HepG2 (cell line): ENCODE measurements at regions not wholly inside any gene's neighbourhood (a gene's known extent, or its start where the extent isn't known, plus 50 kb on each side); places are given as distances from the start of the nearest gene placed in this dataset.

ENCODE experiments used
- ATAC-seq: fragments of 200-7000 bp; cut with Tn5 transposase; 3 replicates; pipeline ENCODE4 v1.9.1; 2020; ENCODE audit warnings: mild to moderate bottlenecking, moderate library complexity
- BruUV-seq: library from RNA; stranded (reverse); fragments of 400-500 nt; replicated peaks from 2 replicates; lab custom pipeline; 2021; lab: Mats Ljungman, UMichigan
- CTCF ChIA-PET: fragments of 300-600 bp; formaldehyde crosslinking; extraction: SDS; loops from one replicate; lab custom pipeline; 2021; ENCODE audit warnings: low total read pairs, inconsistent platforms, low intra/inter-chr PET ratio; lab: Yijun Ruan, JAX
- POLR2A ChIA-PET: fragments of 350-600 bp; sonication (Branson Sonifier 250); formaldehyde crosslinking; loops from one replicate; lab custom pipeline; 2020; ENCODE audit warnings: antibody characterized with exemption, inconsistent platforms; lab: Yijun Ruan, JAX
- DNase-seq: peaks from one replicate; pipeline ENCODE4 v3.0.0-alpha.2; 2015; ENCODE audit warnings: low spot score
- FAIRE-seq: peaks from 3 replicates; lab custom pipeline; 2011; peaks lifted over from hg19 to GRCh38; lab: Jason Lieb, UNC
- H2AFZ ChIP-seq: one replicate; pipeline ENCODE4 v1.6.1; 2011; ENCODE audit warnings: low read length, inconsistent platforms
- H3K27ac ChIP-seq: fragments of 300-600 bp; 3 replicates; pipeline ENCODE4 v1.8.0; 2011; ENCODE audit warnings: mixed run types, mild to moderate bottlenecking, mixed read lengths, low read length, inconsistent platforms; ENCODE audit not compliant: insufficient read depth; ENCODE audit errors: extremely low read length
- H3K27me3 ChIP-seq, 2 experiments: fragments of 200-600 bp in 1 of 2; 2 replicates in 1 of 2; 3 replicates in 1 of 2; pipeline versions ENCODE4 v1.6.0 to v1.8.0; 2011; ENCODE audit warnings: low read length in 2 of 2, mild to moderate bottlenecking in 2 of 2, moderate library complexity in 2 of 2, inconsistent platforms in 1 of 2; ENCODE audit not compliant: insufficient read depth in 2 of 2, control insufficient read depth in 1 of 2
- H3K36me3 ChIP-seq, 2 experiments: fragments of 200-600 bp in 1 of 2; replicated peaks in 1 of 2; 2 replicates in 1 of 2; 3 replicates in 1 of 2; pipeline versions ENCODE4 v1.5.1 to v1.8.0; 2011; ENCODE audit warnings: low read length in 2 of 2, inconsistent platforms in 1 of 2; ENCODE audit not compliant: insufficient read depth in 2 of 2, control insufficient read depth in 1 of 2
- H3K4me1 ChIP-seq: 2 replicates; pipeline ENCODE4 v1.5.1; 2012; ENCODE audit warnings: low read length, inconsistent platforms; ENCODE audit not compliant: insufficient read depth
- H3K4me2 ChIP-seq: 2 replicates; pipeline ENCODE4 v1.6.0; 2011; ENCODE audit warnings: low read depth, low read length, inconsistent platforms
- H3K4me3 ChIP-seq, 3 experiments: fragments of 200-600 bp in 1 of 3; sonication (generic), shearing (Covaris generic) in 1 of 3; replicated peaks in 1 of 3; 2 replicates each; pipeline ENCODE4 v1.5.1; 2011 to 2016; ENCODE audit warnings: low read length in 3 of 3, inconsistent platforms in 2 of 3, low read depth in 2 of 3, mild to moderate bottlenecking in 2 of 3, control low read depth in 1 of 3, mixed read lengths in 1 of 3; ENCODE audit not compliant: insufficient read depth in 1 of 3
- H3K79me2 ChIP-seq: one replicate; pipeline ENCODE4 v1.6.1; 2011; ENCODE audit warnings: low read length, inconsistent platforms; ENCODE audit not compliant: insufficient read depth
- H3K9ac ChIP-seq: 2 replicates; pipeline ENCODE4 v1.6.0; 2011; ENCODE audit warnings: mild to moderate bottlenecking, low read depth, low read length, inconsistent platforms; ENCODE audit not compliant: insufficient read depth
- H3K9me3 ChIP-seq: 2 replicates; pipeline ENCODE4 v1.5.1; 2012; ENCODE audit warnings: mild to moderate bottlenecking, low read length
- H4K20me1 ChIP-seq: 2 replicates; pipeline ENCODE4 v1.6.0; 2011; ENCODE audit warnings: inconsistent platforms, mild to moderate bottlenecking, low read length, moderate library complexity; ENCODE audit not compliant: insufficient read depth
- ELF3 ChIP-seq: IDR thresholded peaks from 2 replicates; pipeline ENCODE4 v1.6.1; 2016; ENCODE audit warnings: missing genetic modification reagents, missing compliant biosample characterization
- HNF1A ChIP-seq, 2 experiments: sonication (generic) in 1 of 2; formaldehyde crosslinking in 1 of 2; IDR thresholded peaks; 2 replicates each; pipeline versions ENCODE4 v1.4.0 to v1.6.1; 2016 to 2020; ENCODE audit warnings: borderline replicate concordance in 1 of 2, low read depth in 1 of 2, mild to moderate bottlenecking in 1 of 2, missing genetic modification reagents in 1 of 2
- SP2 ChIP-seq: sonication (generic); formaldehyde crosslinking; IDR thresholded peaks from 2 replicates; pipeline ENCODE4 v1.5.1; 2020; ENCODE audit warnings: mild to moderate bottlenecking, missing genetic modification reagents
- ZNF773 ChIP-seq: sonication (generic); formaldehyde crosslinking; IDR thresholded peaks from 2 replicates; pipeline ENCODE4 v1.4.0; 2020; ENCODE audit warnings: missing genetic modification reagents, borderline replicate concordance
- ZSCAN30 ChIP-seq: sonication (generic); formaldehyde crosslinking; IDR thresholded peaks from 2 replicates; pipeline ENCODE4 v1.5.0; 2020; ENCODE audit warnings: mild to moderate bottlenecking, missing genetic modification reagents
- WGBS: methylation state at CpG from one replicate; pipeline ENCODE4 v1.1.6; 2017; ENCODE audit warnings: low lambda C conversion rate; 5-methylcytosine and 5-hydroxymethylcytosine counted together
- in situ Hi-C: cut with HindIII; loops from 2 replicates; pipeline ENCODE4 v1.10.0; 2017; ENCODE audit warnings: low pct_unique_long_range_greater_than_20kb; ENCODE audit not compliant: extremely low pct_ligation_motif_present
- intact Hi-C: fragments of 100-400 bp; cut with micrococcal nuclease; formaldehyde crosslinking; loops from one replicate; pipeline ENCODE4 v1.10.0; 2022; ENCODE audit not compliant: unreplicated experiment
- TF ChIP-seq, protein P1 (sequence below): sonication (generic); formaldehyde crosslinking; IDR thresholded peaks from 2 replicates; pipeline ENCODE4 v1.4.0; 2020; ENCODE audit warnings: mild to moderate bottlenecking, missing genetic modification reagents
- TF ChIP-seq, protein P2 (sequence below): IDR thresholded peaks from 2 replicates; pipeline ENCODE4 v1.6.1; 2016; ENCODE audit warnings: missing genetic modification reagents, missing compliant biosample characterization

GRCh38 chr5:74306845-74307244, 333.7 kb downstream of the ENC1 start (continued):
- TF ChIP-seq ZNF773 (CRISPR knock-in tag), result no peak
- TF ChIP-seq HNF1A (IDR thresholded peaks at IDR 0.05; ENCODE audit: low read depth), result no peak
- TF ChIP-seq HNF1A (CRISPR knock-in tag; IDR thresholded peaks at IDR 0.05; ENCODE audit: borderline replicate concordance), result no peak
- TF ChIP-seq, all 625 proteins: peak for 0

GRCh38 chr5:74304536-74304935, 336.0 kb downstream of the ENC1 start:
- no peak overlapping the region for H2AFZ ChIP-seq
- POLR2A ChIA-PET, result no interaction called here
- H3K36me3 ChIP-seq, result no peaks in the 10 kb centered on the region
- no peaks in the 10 kb centered on the region for H3K79me2 ChIP-seq
- no peak overlapping the region for H3K27ac ChIP-seq
- no peaks in the 10 kb centered on the region for H3K4me1 ChIP-seq
- no peak overlapping the region for H3K4me3 ChIP-seq
- intact Hi-C loops (no loop called here), in situ Hi-C loops (no loop called here)
- 0 out of 5 replicates have a peak, but pooled peaks cover 0 to 7% of the 10 kb centered on the region in 2 experiments for H3K27me3 ChIP-seq
- FAIRE-seq (no peak), ATAC-seq (no peak), DNase-seq (no peak)
- CTCF ChIA-PET, result no interaction called here
- no TSS peak for BruUV-seq
- no peaks in the 10 kb centered on the region for H4K20me1 ChIP-seq
- no peaks in the 10 kb centered on the region for H3K9me3 ChIP-seq
- no peak overlapping the region for H3K9ac ChIP-seq
- 20% methylated on average over 1 of the region's 1 CpG for WGBS
- H3K4me2 ChIP-seq, result no peak overlapping the region
- TF ChIP-seq ELF3 (CRISPR knock-in tag) (no peak), SP2 (no peak), ZSCAN30 (CRISPR knock-in tag) (no peak)
- TF ChIP-seq, protein P1, sequence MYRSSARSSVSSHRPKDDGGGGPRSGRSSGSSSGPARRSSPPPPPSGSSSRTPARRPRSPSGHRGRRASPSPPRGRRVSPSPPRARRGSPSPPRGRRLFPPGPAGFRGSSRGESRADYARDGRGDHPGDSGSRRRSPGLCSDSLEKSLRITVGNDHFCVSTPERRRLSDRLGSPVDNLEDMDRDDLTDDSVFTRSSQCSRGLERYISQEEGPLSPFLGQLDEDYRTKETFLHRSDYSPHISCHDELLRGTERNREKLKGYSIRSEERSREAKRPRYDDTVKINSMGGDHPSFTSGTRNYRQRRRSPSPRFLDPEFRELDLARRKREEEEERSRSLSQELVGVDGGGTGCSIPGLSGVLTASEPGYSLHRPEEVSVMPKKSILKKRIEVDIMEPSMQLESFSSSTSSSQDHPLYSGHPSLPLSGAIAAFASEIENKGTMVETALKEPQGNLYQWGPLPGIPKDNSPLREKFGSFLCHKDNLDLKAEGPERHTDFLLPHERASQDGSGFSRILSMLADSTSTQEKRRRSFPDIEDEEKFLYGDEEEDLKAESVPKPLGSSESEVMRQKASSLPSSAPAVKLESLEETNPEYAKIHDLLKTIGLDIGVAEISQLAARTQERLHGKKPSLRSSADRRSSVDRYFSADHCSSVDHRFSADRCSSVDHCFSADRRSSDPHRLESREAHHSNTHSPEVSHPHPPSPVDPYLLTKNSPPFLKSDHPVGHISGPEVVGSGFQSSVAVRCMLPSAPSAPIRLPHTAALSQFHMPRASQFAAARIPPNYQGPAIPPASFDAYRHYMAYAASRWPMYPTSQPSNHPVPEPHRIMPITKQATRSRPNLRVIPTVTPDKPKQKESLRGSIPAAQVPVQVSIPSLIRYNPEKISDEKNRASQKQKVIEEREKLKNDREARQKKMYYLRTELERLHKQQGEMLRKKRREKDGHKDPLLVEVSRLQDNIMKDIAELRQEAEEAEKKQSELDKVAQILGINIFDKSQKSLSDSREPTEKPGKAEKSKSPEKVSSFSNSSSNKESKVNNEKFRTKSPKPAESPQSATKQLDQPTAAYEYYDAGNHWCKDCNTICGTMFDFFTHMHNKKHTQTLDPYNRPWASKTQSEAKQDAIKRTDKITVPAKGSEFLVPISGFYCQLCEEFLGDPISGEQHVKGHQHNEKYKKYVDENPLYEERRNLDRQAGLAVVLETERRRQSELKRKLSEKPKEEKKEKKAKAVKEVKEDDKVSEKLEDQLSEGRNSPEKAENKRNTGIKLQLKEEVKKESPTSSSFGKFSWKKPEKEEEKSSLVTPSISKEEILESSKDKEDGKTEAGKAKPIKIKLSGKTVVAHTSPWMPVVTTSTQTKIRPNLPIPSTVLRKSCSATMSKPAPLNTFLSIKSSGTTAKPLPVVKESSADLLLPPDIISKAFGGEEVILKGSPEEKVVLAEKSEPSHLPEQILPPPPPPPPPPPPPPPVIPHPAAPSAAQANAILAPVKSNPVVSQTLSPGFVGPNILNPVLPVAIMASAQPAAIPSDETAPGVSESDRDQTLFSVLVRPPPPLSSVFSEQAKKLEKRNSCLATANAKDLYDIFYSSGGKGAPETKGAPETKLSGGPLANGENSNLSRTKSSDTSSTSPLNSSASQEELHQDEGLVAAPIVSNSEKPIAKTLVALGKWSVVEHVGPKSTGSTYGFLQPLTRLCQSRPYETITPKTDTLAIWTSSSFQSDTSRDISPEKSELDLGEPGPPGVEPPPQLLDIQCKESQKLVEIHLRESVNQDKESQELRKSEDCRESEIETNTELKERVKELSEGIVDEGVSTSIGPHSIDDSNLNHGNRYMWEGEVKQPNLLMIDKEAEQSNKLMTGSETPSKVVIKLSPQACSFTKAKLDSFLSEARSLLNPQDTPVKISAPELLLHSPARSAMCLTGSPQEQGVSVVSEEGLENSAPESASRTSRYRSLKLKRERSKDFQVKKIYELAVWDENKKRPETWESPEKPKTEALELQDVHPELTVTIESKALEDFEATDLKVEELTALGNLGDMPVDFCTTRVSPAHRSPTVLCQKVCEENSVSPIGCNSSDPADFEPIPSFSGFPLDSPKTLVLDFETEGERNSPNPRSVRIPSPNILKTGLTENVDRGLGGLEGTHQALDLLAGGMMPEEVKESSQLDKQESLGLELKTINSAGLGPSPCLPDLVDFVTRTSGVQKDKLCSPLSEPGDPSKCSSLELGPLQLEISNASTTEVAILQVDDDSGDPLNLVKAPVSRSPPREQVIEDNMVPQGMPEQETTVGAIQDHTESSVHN (CRISPR knock-in tag), result no peak
- TF ChIP-seq, protein P2, sequence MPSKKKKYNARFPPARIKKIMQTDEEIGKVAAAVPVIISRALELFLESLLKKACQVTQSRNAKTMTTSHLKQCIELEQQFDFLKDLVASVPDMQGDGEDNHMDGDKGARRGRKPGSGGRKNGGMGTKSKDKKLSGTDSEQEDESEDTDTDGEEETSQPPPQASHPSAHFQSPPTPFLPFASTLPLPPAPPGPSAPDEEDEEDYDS (CRISPR knock-in tag), result no peak
